ENCODE measurements at regions not wholly inside any gene's neighbourhood (a gene's known extent, or its start where the extent isn't known, plus 50 kb on each side); places are given as distances from the start of the nearest gene placed in this dataset.
"Not testable (repeated sequence)": the region's sequence is repeated elsewhere in the genome, so short reads cannot be mapped to it uniquely, and the experiment has no call there.

- H3K4me1 ChIP-seq (ENCODE audit: control insufficient read depth, insufficient read depth, low read length); H3K27ac ChIP-seq (ENCODE audit: low read length); H3K36me3 ChIP-seq (ENCODE audit: control insufficient read depth in 2 of 2, insufficient read depth in 2 of 2, low read length in 2 of 2); H3K27me3 ChIP-seq (ENCODE audit: control insufficient read depth in 1 of 2, insufficient read depth in 2 of 2, low read length in 2 of 2); H3K9ac ChIP-seq (ENCODE audit: low read length in 2 of 2); H3K9me3 ChIP-seq (ENCODE audit: control insufficient read depth in 2 of 2, low read length in 2 of 2); H3K4me3 ChIP-seq (ENCODE audit: low read length in 2 of 2): not testable (repeated sequence)
Measured at GRCh38 chr9:41272879-41273548, 83.9 kb upstream of the ZNG1F start.

- H3K4me3 ChIP-seq (ENCODE audit: low read length in 2 of 2); H3K9ac ChIP-seq (ENCODE audit: low read length in 2 of 2); H3K27me3 ChIP-seq (ENCODE audit: control insufficient read depth in 1 of 2, insufficient read depth in 2 of 2, low read length in 2 of 2); H3K9me3 ChIP-seq (ENCODE audit: control insufficient read depth in 2 of 2, low read length in 2 of 2); H3K36me3 ChIP-seq (ENCODE audit: control insufficient read depth in 2 of 2, insufficient read depth in 2 of 2, low read length in 2 of 2); H3K4me1 ChIP-seq (ENCODE audit: control insufficient read depth, insufficient read depth, low read length); H3K27ac ChIP-seq (ENCODE audit: low read length): not testable (repeated sequence)
Measured at GRCh38 chr9:41270992-41271391, 81.9 kb upstream of the ZNG1F start.

GRCh38 chr9:41269471-41269870, 80.4 kb upstream of the ZNG1F start:
- H3K4me1 ChIP-seq (ENCODE audit: control insufficient read depth, insufficient read depth, low read length); H3K27me3 ChIP-seq (ENCODE audit: control insufficient read depth in 1 of 2, insufficient read depth in 2 of 2, low read length in 2 of 2); H3K27ac ChIP-seq (ENCODE audit: low read length); H3K9ac ChIP-seq (ENCODE audit: low read length in 2 of 2); H3K4me3 ChIP-seq (ENCODE audit: low read length in 2 of 2); H3K9me3 ChIP-seq (ENCODE audit: control insufficient read depth in 2 of 2, low read length in 2 of 2); H3K36me3 ChIP-seq (ENCODE audit: control insufficient read depth in 2 of 2, insufficient read depth in 2 of 2, low read length in 2 of 2): not testable (repeated sequence)

- not testable (repeated sequence) for H3K9ac ChIP-seq (ENCODE audit: low read length in 2 of 2); H3K27ac ChIP-seq (ENCODE audit: low read length); H3K27me3 ChIP-seq (ENCODE audit: control insufficient read depth in 1 of 2, insufficient read depth in 2 of 2, low read length in 2 of 2); H3K4me1 ChIP-seq (ENCODE audit: control insufficient read depth, insufficient read depth, low read length); H3K4me3 ChIP-seq (ENCODE audit: low read length in 2 of 2); H3K9me3 ChIP-seq (ENCODE audit: control insufficient read depth in 2 of 2, low read length in 2 of 2); H3K36me3 ChIP-seq (ENCODE audit: control insufficient read depth in 2 of 2, insufficient read depth in 2 of 2, low read length in 2 of 2)
Measured at GRCh38 chr9:41269054-41269453, 79.9 kb upstream of the ZNG1F start.

- not testable (repeated sequence) for H3K4me3 ChIP-seq (ENCODE audit: low read length in 2 of 2); H3K36me3 ChIP-seq (ENCODE audit: control insufficient read depth in 2 of 2, insufficient read depth in 2 of 2, low read length in 2 of 2); H3K4me1 ChIP-seq (ENCODE audit: control insufficient read depth, insufficient read depth, low read length)
Measured at GRCh38 chr9:41266602-41267001, 77.5 kb upstream of the ZNG1F start.

GRCh38 chr9:41266000-41266399, 76.9 kb upstream of the ZNG1F start:
- H3K36me3 ChIP-seq (ENCODE audit: control insufficient read depth in 2 of 2, insufficient read depth in 2 of 2, low read length in 2 of 2); H3K9me3 ChIP-seq (ENCODE audit: control insufficient read depth in 2 of 2, low read length in 2 of 2); H3K27me3 ChIP-seq (ENCODE audit: control insufficient read depth in 1 of 2, insufficient read depth in 2 of 2, low read length in 2 of 2); H3K4me1 ChIP-seq (ENCODE audit: control insufficient read depth, insufficient read depth, low read length); H3K27ac ChIP-seq (ENCODE audit: low read length); H3K4me3 ChIP-seq (ENCODE audit: low read length in 2 of 2); H3K9ac ChIP-seq (ENCODE audit: low read length in 2 of 2): not testable (repeated sequence)

More at GRCh38 chr9:41266602-41267001, 77.5 kb upstream of the ZNG1F start:
- not testable (repeated sequence) for H3K27ac ChIP-seq (ENCODE audit: low read length); H3K27me3 ChIP-seq (ENCODE audit: control insufficient read depth in 1 of 2, insufficient read depth in 2 of 2, low read length in 2 of 2); H3K9ac ChIP-seq (ENCODE audit: low read length in 2 of 2); H3K9me3 ChIP-seq (ENCODE audit: control insufficient read depth in 2 of 2, low read length in 2 of 2)

- H3K27me3 ChIP-seq (ENCODE audit: control insufficient read depth in 1 of 2, insufficient read depth in 2 of 2, low read length in 2 of 2); H3K27ac ChIP-seq (ENCODE audit: low read length); H3K9me3 ChIP-seq (ENCODE audit: control insufficient read depth in 2 of 2, low read length in 2 of 2); H3K9ac ChIP-seq (ENCODE audit: low read length in 2 of 2); H3K4me3 ChIP-seq (ENCODE audit: low read length in 2 of 2); H3K36me3 ChIP-seq (ENCODE audit: control insufficient read depth in 2 of 2, insufficient read depth in 2 of 2, low read length in 2 of 2); H3K4me1 ChIP-seq (ENCODE audit: control insufficient read depth, insufficient read depth, low read length): not testable (repeated sequence)
Measured at GRCh38 chr9:41251973-41252372, 62.9 kb upstream of the ZNG1F start.

- not testable (repeated sequence) for H3K27ac ChIP-seq (ENCODE audit: low read length); H3K27me3 ChIP-seq (ENCODE audit: control insufficient read depth in 1 of 2, insufficient read depth in 2 of 2, low read length in 2 of 2); H3K36me3 ChIP-seq (ENCODE audit: control insufficient read depth in 2 of 2, insufficient read depth in 2 of 2, low read length in 2 of 2); H3K9me3 ChIP-seq (ENCODE audit: control insufficient read depth in 2 of 2, low read length in 2 of 2); H3K4me1 ChIP-seq (ENCODE audit: control insufficient read depth, insufficient read depth, low read length); H3K9ac ChIP-seq (ENCODE audit: low read length in 2 of 2); H3K4me3 ChIP-seq (ENCODE audit: low read length in 2 of 2)
Measured at GRCh38 chr9:41251101-41251500, 62.0 kb upstream of the ZNG1F start.

- H3K36me3 ChIP-seq (ENCODE audit: control insufficient read depth in 2 of 2, insufficient read depth in 2 of 2, low read length in 2 of 2); H3K9ac ChIP-seq (ENCODE audit: low read length in 2 of 2); H3K4me1 ChIP-seq (ENCODE audit: control insufficient read depth, insufficient read depth, low read length); H3K27ac ChIP-seq (ENCODE audit: low read length); H3K9me3 ChIP-seq (ENCODE audit: control insufficient read depth in 2 of 2, low read length in 2 of 2); H3K27me3 ChIP-seq (ENCODE audit: control insufficient read depth in 1 of 2, insufficient read depth in 2 of 2, low read length in 2 of 2); H3K4me3 ChIP-seq (ENCODE audit: low read length in 2 of 2): not testable (repeated sequence)
Measured at GRCh38 chr9:41246702-41247101, 57.6 kb upstream of the ZNG1F start.

All from stomach smooth muscle (tissue), 2 donors.